GM21515 (cell line): ENCODE measurements at regions not wholly inside any gene's neighbourhood (a gene's known extent, or its start where the extent isn't known, plus 50 kb on each side); places are given as distances from the start of the nearest gene placed in this dataset.

ENCODE experiments used
- ATAC-seq: cut with Tn5 transposase; IDR thresholded peaks from one replicate; pipeline ENCODE4 v1.9.1; 2021; ENCODE audit not compliant: unreplicated experiment

GRCh38 chr18:56096861-56097260 lies 508.9 kb upstream of the TCF4 start:
- no peak for ATAC-seq

GRCh38 chr18:56089612-56090258 lies 501.7 kb upstream of the TCF4 start:
- ATAC-seq: peak; percentile 51

GRCh38 chr18:56086786-56087185 lies 498.8 kb upstream of the TCF4 start:
- no peak for ATAC-seq

GRCh38 chr18:56086176-56086575 lies 498.2 kb upstream of the TCF4 start:
- no peak for ATAC-seq

GRCh38 chr18:56085551-56085950 lies 497.6 kb upstream of the TCF4 start:
- ATAC-seq: no peak

DNA sequence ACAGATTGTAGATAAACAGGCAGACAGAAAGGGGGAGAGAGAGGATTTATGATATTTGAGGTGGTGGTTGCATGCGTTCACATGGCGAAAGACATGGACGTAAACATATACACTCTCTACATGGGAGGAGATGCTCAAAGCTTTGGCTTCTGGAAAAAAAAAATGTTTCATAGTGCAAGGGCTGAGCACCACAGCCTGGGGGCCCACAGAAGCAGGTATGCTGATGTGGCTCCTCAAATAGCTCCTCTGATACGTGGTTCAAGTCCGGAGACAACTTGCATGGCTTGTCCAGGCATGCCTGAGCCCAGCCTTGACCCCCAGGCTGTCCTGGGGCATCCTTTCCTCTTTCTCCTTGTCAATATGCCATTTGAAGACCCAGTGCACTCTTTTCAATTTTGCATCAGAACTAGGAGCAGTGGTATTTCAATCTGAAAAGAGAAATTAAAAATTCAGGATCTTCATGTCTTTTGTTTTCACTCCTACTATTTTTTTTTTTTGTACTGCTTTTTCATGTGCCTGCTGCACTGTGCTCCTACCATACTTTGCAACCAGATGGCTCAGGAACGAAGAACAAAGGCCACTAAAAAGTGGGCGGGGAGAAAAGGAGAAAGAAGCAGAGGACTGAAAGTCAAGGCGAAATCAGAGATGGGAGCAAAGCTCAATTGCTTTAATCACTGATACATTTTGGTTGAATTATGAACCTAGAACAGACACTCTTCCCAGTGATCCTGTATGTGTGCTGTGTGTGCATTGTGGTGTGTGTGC lies 495.7 kb upstream of the TCF4 start:
- ATAC-seq: no peak

GRCh38 chr18:56083097-56083521 lies 495.1 kb upstream of the TCF4 start:
- no peak for ATAC-seq

DNA sequence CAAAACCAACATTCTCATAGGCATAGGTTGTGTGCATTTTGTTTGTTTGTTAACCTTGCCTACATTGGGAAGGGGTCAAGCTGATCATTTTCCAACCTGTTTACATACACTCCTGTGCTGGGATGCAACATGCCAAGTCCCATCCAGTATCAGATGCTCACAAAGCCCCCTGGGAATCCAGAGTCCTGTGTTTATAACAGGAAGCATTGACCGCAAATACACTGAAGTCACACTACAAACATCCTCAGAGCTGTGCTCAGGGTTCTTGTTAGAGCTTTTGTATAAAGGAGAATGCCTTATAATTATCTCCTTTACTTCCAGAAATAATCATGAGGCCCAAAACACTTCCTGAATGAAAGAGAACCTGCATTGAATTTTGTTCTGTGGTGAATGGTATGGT lies 488.7 kb upstream of the TCF4 start:
- ATAC-seq: no peak

- no peak for ATAC-seq
These were observed 480.7 kb upstream of the TCF4 start for GRCh38 chr18:56068701-56069100.

GRCh38 chr18:56067969-56068671 lies 480.1 kb upstream of the TCF4 start:
- no peak for ATAC-seq

- no peak for ATAC-seq
These were observed 479.4 kb upstream of the TCF4 start for GRCh38 chr18:56067214-56067894.

DNA sequence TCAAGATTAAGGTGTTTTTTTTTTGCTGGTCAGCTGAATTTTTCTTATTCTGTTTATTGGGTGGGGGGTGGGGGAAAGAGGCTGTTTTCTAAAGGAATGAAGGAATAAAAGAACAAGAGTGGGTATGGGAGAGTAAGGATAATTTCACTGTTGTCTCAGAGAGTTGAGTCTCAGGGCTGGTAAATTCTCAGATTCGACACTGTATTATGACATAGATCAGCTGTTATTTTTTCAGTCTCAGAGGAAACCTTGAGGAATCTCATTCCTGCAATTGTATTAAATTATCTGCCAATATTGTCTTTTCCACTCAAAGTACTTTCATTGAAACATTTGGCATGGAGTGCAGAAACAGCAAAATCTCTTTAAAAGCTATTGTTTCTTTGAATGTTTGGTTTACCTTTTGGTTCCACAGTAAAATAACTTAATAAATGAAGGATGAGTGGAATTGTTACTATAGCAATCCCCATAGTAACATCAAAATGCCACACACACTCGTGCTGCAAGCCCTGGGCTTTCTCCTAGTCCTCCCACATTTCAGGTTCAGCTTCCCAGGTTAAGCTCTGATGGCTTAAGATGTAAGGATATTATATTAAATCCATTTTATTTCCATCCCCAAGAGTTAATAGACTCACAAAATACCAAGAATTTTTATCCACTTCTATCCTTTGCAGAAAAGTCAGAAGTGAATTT lies 478.7 kb upstream of the TCF4 start:
- ATAC-seq: no peak

DNA sequence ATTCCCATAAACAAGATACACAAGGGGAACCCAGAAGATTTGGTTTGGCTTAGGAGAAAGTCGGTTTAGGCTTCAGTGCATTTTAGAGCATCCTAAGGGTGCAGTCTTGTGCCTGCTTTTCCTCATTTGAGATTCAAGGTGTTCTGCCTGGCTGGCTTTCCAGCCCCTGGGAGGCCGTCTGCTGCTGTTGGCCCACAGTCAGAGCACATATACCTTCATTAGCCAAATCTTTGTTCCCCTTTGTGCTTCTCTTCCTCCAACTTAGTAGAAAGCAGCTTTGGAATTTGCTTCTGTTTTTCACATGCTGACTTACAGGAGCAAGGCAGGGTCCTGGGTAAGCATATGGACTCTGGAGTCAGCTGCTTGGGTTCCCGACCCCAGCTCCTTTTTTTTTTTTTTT lies 477.1 kb upstream of the TCF4 start:
- ATAC-seq: no peak

GRCh38 chr18:56062931-56063330 lies 474.9 kb upstream of the TCF4 start:
- no peak for ATAC-seq

- no peak for ATAC-seq
These were observed 473.1 kb upstream of the TCF4 start for GRCh38 chr18:56060967-56061541.

DNA sequence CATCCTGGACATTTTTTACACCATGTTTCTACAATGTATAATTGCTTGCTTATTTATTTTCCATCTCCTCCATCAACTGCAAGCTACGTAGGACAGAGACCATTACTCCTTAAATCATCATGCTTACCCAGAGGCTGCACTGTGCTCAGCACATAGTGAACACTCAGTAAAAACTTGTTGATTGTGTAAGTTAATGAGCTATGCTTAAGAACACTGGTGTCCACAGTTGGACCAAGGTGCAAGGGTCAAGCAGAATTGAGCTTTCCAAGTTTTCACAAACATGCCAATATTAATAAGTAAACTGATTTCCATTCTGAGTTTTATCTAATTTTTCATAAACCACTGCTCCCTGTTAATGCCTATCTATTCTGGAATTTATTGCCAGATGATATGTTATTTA lies 464.2 kb upstream of the TCF4 start:
- ATAC-seq: no peak

- no peak for ATAC-seq
These were observed 456.2 kb upstream of the TCF4 start for GRCh38 chr18:56044239-56044638.

GRCh38 chr18:56043641-56044061 lies 455.7 kb upstream of the TCF4 start:
- no peak for ATAC-seq

DNA sequence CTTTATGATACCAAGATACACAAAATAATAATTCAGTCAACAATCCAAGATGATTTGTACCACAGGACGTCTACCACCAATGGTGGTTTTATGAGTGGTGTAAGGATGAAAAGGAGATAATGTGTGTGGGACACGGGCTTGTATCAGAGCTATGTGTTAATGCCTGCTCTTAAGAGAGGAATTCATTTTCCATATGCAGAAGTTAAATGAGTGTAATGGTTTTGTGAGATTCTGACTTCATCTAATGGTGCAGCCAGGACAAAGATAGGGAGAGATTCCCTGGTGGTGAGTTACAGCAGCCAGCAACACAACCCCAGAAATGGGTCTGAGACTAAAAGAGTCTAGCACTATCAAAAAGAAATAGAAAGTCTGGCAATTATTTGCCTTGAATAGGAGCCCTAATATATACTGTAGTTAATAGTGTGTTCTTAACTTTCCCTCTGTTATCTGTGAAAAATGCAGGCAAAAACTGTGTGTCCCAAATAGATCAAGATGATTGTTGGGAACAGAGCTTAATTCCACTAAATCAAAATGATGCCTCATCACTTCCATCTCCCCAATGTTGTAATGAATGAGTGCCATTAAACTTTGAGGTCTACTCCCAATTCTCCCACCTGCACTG lies 455.0 kb upstream of the TCF4 start:
- ATAC-seq: no peak
